ENCODE measurements at regions not wholly inside any gene's neighbourhood (a gene's known extent, or its start where the extent isn't known, plus 50 kb on each side); places are given as distances from the start of the nearest gene placed in this dataset.

GRCh38 chr14:106060276-106060975 lies 534.0 kb downstream of the TMEM121 start:
- 28% methylated on average over 3 of the region's 3 CpGs for WGBS (ENCODE audit: low lambda C conversion rate)
- H3K36me3 ChIP-seq (replicated peaks in 1 of 2; ENCODE audit: control insufficient read depth in 1 of 2, insufficient read depth in 2 of 2, low read length in 2 of 2), result no peaks in the 10 kb centered on the region
- H3K9ac ChIP-seq (ENCODE audit: insufficient read depth, low read depth, low read length), result no peak overlapping the region
- in situ Hi-C loops (cut with HindIII; ENCODE audit: extremely low pct_ligation_motif_present, low pct_unique_long_range_greater_than_20kb) (no loop called here), intact Hi-C loops (cut with micrococcal nuclease; ENCODE audit: unreplicated experiment) (no loop called here)
- H3K4me1 ChIP-seq (ENCODE audit: insufficient read depth, low read length), result no peaks in the 10 kb centered on the region
- no peaks in the 10 kb centered on the region for H4K20me1 ChIP-seq (ENCODE audit: insufficient read depth, low read length)
- no peak for ATAC-seq
- no peak overlapping the region for H3K4me3 ChIP-seq (replicated peaks in 1 of 3; ENCODE audit: insufficient read depth in 1 of 3, low read depth in 2 of 3, low read length in 3 of 3)
- no peak overlapping the region for H3K4me2 ChIP-seq (ENCODE audit: low read depth, low read length)
- no peaks in the 10 kb centered on the region for H3K9me3 ChIP-seq (ENCODE audit: low read length)
- ChIA-PET POLR2A (no interaction called here), CTCF (ENCODE audit: low intra/inter-chr PET ratio, low total read pairs) (no interaction called here)
- no TSS peak for BruUV-seq (replicated peaks)
- no peak overlapping the region for H2AFZ ChIP-seq (ENCODE audit: low read length)
- peaks cover 0 to 8% of the 10 kb centered on the region in 2 experiments; a peak in 1 of 5 replicates for H3K27me3 ChIP-seq (ENCODE audit: control insufficient read depth in 1 of 2, insufficient read depth in 2 of 2, low read length in 2 of 2)
- no peak for DNase-seq (ENCODE audit: low spot score)
- FAIRE-seq, result no peak
- no peak overlapping the region for H3K27ac ChIP-seq (ENCODE audit: extremely low read length, insufficient read depth, low read length)
- H3K79me2 ChIP-seq (ENCODE audit: insufficient read depth, low read length), result no peaks in the 10 kb centered on the region
- no peak for TF ChIP-seq ZNF776 (CRISPR knock-in tag; IDR thresholded peaks at IDR 0.05)
- no peak for TF ChIP-seq FUBP1 (CRISPR knock-in tag; IDR thresholded peaks at IDR 0.05; ENCODE audit: borderline replicate concordance)
- TF ChIP-seq CBX1 (IDR thresholded peaks at IDR 0.05; ENCODE audit: low read depth), result no peak
- no peak for TF ChIP-seq ZNF496 (CRISPR knock-in tag; IDR thresholded peaks at IDR 0.05; ENCODE audit: insufficient replicate concordance)
- no peak for TF ChIP-seq TBX3 (IDR thresholded peaks at IDR 0.05; ENCODE audit: borderline replicate concordance)
- TF ChIP-seq ZNF160 (CRISPR knock-in tag; IDR thresholded peaks at IDR 0.05), result no peak
- TF ChIP-seq HCFC1 (IDR thresholded peaks at IDR 0.05; ENCODE audit: low read depth, low read length), result no peak
- no peak for TF ChIP-seq ZNF260 (CRISPR knock-in tag; IDR thresholded peaks at IDR 0.05; ENCODE audit: borderline replicate concordance, low read depth)
- TF ChIP-seq ZBTB42 (CRISPR knock-in tag; IDR thresholded peaks at IDR 0.05), result no peak
- no peak for TF ChIP-seq RFX5 (IDR thresholded peaks at IDR 0.05; ENCODE audit: low read depth, low read length)
- TF ChIP-seq TRIM22 (IDR thresholded peaks at IDR 0.05), result no peak
- no peak for TF ChIP-seq ZNF790 (CRISPR knock-in tag; IDR thresholded peaks at IDR 0.05; ENCODE audit: borderline replicate concordance)
- no peak for TF ChIP-seq ZNF414 (CRISPR knock-in tag; IDR thresholded peaks at IDR 0.05)
- no peak for TF ChIP-seq IKZF5 (CRISPR knock-in tag; IDR thresholded peaks at IDR 0.05)
- TF ChIP-seq ZNF580 (CRISPR knock-in tag; IDR thresholded peaks at IDR 0.05; ENCODE audit: borderline replicate concordance, low read depth), result no peak

Data from HepG2 (cell line).